Bone marrow (tissue), 2 donors: ENCODE measurements at regions not wholly inside any gene's neighbourhood (a gene's known extent, or its start where the extent isn't known, plus 50 kb on each side); places are given as distances from the start of the nearest gene placed in this dataset.

Experiments used
- DNase-seq, 2 donors: peaks; one replicate each; lab custom pipeline; 2025; lab: John Stamatoyannopoulos, UW

DNA sequence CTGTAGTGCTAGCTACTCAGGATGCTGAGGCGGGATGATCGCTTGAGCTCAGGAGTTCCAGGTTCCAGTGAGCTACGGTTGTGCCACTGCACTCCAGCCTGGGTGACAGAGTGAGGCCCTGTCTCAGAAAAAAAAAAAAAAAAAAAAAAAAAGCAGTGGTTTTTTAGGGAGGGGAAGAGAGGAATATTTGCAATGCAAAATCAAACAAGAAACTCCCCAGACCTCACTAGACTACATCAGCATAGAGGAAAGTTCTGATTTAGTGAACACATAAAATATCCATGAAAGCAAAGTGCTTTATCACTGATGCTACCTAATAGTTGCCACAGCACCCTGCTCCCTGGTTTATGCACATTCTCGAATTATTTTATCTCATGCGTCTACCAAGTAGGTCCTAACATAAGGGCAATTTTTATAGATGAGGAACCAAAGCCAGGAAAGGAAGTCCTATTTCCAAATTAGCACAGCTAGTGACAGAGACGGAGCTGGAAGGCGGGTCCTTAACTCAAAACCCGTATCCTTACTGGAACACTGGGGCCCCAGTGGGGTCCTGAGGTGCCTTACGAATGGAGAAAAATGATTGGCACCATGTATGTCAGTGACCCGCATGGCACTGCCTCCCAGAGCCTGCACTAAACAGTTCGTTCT is 50.7 kb upstream of the GPR157 start:
- no peak for DNase-seq

DNA sequence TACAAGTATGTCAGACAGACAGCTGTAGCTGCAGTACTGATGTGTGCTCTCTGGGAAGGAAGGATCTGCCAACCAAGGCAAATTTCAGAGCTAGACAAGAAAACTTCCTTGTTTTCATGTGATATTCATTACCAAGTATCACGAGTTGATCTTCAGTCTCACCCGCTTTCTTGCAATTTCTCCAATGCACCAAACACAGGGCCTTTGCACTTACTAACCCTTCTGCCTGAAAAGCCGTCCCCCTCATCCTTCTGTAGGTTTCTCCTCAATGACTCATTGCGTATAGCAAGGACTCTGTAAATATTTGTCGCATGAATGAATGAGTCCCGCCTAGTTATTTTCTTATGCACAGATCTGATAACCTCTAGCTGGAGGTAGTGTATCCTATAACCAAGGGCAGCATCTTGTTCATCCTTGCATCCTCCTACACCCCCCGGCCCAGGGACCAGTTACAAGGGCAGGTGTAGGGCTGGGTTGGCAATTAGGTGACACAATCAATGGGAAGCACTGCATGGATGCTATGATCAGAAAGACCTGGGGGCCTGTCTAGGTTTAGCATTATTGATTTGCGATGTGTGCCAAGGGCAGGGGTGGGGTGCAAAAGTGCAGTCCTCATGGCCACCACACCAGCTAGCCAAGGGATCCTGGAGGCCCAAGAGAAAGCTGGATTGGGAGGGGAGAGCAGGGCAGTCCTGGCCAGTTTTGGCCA is 51.4 kb upstream of the GPR157 start:
- DNase-seq: no peak

GRCh38 chr1:9181176-9181906 is 52.4 kb upstream of the GPR157 start:
- DNase-seq: peak; percentile 36 to 40

- DNase-seq: no peak
Measured at GRCh38 chr1:9181990-9182783, 52.4 kb upstream of the H6PD start.

- DNase-seq: no peak
Measured at GRCh38 chr1:9182784-9183257, 51.8 kb upstream of the H6PD start.

GRCh38 chr1:9183441-9183840 is 51.1 kb upstream of the H6PD start:
- DNase-seq: no peak

GRCh38 chr1:9183898-9184297 is 50.7 kb upstream of the H6PD start:
- no peak for DNase-seq

- no peak for DNase-seq
Measured at GRCh38 chr1:9184749-9185148, 49.8 kb upstream of the H6PD start.
